NT2/D1 (cell line): ENCODE measurements at regions not wholly inside any gene's neighbourhood (a gene's known extent, or its start where the extent isn't known, plus 50 kb on each side); places are given as distances from the start of the nearest gene placed in this dataset.

Experiments
- DNase-seq: peaks from one replicate; pipeline ENCODE4 v3.0.0-alpha.2; 2011; ENCODE audit warnings: low read depth, low spot score
- H3K27me3 ChIP-seq: 2 replicates; pipeline ENCODE4 v1.6.0; 2011; ENCODE audit warnings: mild to moderate bottlenecking; ENCODE audit not compliant: insufficient read length, insufficient read depth
- H3K36me3 ChIP-seq: 2 replicates; pipeline ENCODE4 v1.6.1; 2011; ENCODE audit warnings: mild to moderate bottlenecking, low read length, mixed read lengths; ENCODE audit not compliant: insufficient read depth, insufficient read length
- H3K4me1 ChIP-seq: 2 replicates; pipeline ENCODE4 v1.5.1; 2011; ENCODE audit not compliant: insufficient read depth, insufficient read length
- H3K4me3 ChIP-seq: 2 replicates; pipeline ENCODE4 v1.5.1; 2011; ENCODE audit warnings: low read depth; ENCODE audit not compliant: insufficient read length
- H3K9ac ChIP-seq: 2 replicates; pipeline ENCODE4 v1.6.0; 2011; ENCODE audit warnings: low read depth; ENCODE audit not compliant: insufficient read length
- H3K9me3 ChIP-seq: 2 replicates; pipeline ENCODE4 v1.5.1; 2011; ENCODE audit warnings: mild to moderate bottlenecking, low read length; ENCODE audit not compliant: insufficient read depth
- SUZ12 ChIP-seq: IDR thresholded peaks from 2 replicates; pipeline ENCODE4 v1.6.1; 2011; ENCODE audit not compliant: insufficient read length, insufficient read depth; ENCODE audit errors: extremely low read depth
- YY1 ChIP-seq: IDR thresholded peaks from 2 replicates; pipeline ENCODE4 v1.6.1; 2011; ENCODE audit not compliant: insufficient read length, insufficient read depth
- ZNF274 ChIP-seq: IDR thresholded peaks from 2 replicates; pipeline ENCODE4 v1.6.1; 2011; ENCODE audit warnings: mild to moderate bottlenecking, low read depth, low read length

DNA sequence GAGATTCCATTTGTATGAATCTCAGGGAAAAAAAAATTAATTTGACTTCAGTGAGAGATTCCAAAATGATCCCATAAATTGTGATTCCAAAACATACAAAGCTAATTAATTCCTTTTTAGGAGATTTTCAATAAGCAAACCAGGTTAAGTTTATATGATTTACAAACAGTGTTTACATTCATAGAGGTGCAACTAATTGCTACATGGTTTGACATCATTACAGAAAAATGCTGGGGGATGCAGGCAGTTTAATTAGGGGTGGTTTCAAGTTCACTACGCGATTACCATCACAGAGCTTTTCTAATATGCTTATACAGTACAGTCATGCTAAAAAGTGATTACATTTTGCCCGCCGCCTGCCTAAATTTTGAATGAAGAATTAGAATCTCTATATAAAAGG lies 143.2 kb upstream of the MGMT start:
- Histone ChIP-seq H3K9ac (no peak overlapping the region), H3K27me3 (no peaks in the 10 kb centered on the region), H3K9me3 (peaks cover 6% of the 10 kb centered on the region; the same call in 1 of the 2 replicates), H3K4me1 (no peaks in the 10 kb centered on the region), H3K4me3 (no peak overlapping the region), H3K36me3 (no peaks in the 10 kb centered on the region)
- no peak for TF ChIP-seq ZNF274
- no peak for TF ChIP-seq SUZ12
- no peak for TF ChIP-seq YY1
- DNase-seq: no peak

DNA sequence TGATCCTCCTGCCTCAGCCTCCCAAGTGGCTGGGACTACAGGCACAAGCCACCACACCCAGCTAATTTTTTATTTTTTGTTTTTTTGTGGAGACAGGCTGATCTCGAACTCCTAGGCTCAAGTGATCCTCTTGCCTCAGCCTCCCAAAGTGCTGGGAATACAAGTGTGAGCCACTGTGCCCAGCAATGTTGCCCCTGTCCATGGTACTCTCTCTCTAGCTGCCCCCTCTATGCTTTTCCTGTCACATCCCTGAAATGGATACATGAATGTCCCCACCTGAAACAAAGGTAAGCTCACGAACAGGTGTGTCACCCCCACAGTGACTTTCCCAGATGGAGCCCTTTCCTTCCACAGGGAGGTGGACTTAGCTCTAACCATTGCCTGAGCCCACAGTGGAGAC lies 141.1 kb upstream of the MGMT start:
- Histone ChIP-seq H3K4me1 (no peaks in the 10 kb centered on the region), H3K9ac (no peak overlapping the region), H3K27me3 (no peaks in the 10 kb centered on the region), H3K36me3 (no peaks in the 10 kb centered on the region), H3K4me3 (no peak overlapping the region), H3K9me3 (0 out of 2 replicates have a peak, but pooled peaks cover 1% of the 10 kb centered on the region)
- TF ChIP-seq SUZ12 (no peak), YY1 (no peak), ZNF274 (no peak)
- DNase-seq: no peak

DNA sequence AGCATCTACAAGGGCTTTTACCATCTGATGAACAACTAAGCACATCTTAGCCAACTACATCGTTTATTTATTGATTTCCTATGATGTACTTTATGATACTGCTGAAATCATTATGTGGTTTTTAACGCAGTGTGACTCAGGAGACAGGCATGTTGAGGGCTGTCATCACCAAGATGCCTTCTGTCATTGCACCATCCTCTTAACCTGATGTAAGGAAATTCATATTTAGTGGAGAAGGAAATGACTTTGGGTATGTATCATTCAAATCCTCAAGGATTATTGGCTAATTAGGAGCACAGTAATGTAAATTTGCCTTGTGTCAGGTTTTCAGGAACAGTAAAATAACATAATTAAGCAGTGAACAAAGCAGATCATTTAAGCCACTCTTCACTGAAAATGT lies 138.5 kb upstream of the MGMT start:
- Histone ChIP-seq H3K9me3 (no peaks in the 10 kb centered on the region), H3K4me1 (no peaks in the 10 kb centered on the region), H3K4me3 (no peak overlapping the region), H3K36me3 (no peaks in the 10 kb centered on the region), H3K27me3 (no peaks in the 10 kb centered on the region), H3K9ac (no peak overlapping the region)
- TF ChIP-seq ZNF274: no peak
- no peak for DNase-seq

DNA sequence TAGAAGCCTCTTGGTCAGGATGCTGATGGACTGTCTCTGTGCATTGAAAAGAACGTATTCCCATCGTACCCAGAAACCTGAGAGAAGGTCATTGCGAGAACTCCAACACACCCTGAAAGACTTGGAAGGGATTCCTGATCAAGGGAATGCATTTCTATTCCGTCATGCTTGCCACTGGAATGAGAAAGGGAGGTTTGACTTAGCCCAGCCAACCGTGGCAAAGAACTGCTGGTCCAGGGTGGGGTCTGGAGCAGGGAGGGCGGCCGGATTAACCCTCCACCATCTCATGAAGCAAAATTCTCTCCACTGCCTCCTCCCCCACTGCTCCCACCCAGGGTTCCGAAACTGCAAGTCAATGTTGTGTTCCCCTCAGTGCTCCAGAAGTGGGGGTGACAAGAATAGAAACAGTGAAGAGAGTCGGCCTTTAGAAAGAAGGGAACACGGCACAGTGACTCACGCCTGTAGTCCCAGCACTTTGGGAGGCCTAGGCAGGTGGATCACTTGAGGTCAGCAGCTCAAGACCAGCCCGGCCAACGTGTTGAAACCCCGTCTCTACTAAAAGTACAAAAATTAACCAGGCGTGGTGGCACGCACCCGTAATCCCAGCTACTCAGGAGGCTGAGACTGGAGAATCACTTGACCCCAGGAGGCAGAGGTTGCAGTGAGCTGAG lies 137.5 kb upstream of the MGMT start:
- TF ChIP-seq YY1: no peak
- TF ChIP-seq SUZ12: no peak
- no peak for TF ChIP-seq ZNF274
- Histone ChIP-seq H3K9ac (no peak overlapping the region), H3K4me3 (no peak overlapping the region), H3K27me3 (no peaks in the 10 kb centered on the region), H3K9me3 (no peaks in the 10 kb centered on the region), H3K4me1 (no peaks in the 10 kb centered on the region), H3K36me3 (no peaks in the 10 kb centered on the region)
- no peak for DNase-seq

DNA sequence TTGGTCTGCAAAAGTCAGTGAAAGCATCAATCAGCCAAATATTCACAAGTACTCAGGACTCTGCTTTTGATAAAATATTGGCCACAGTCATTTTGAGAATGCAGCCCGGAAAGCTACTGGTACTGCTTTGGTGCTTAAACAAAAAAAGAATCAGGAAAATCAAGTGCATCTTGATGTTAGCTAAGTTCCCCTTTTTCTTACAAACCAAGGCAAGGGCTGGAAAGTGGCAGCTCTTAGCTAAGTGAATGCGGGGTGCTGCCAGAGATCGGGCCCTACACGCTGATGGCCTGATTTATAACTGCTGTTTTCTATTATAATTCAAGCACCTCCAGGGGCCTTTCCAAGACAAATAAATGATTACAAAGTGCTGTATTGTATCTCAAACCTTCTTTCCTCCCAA lies 136.8 kb upstream of the MGMT start:
- H3K36me3 ChIP-seq: no peaks in the 10 kb centered on the region
- no peak for DNase-seq
- no peak overlapping the region for H3K9ac ChIP-seq
- TF ChIP-seq SUZ12 (no peak), ZNF274 (no peak), YY1 (no peak)
- no peaks in the 10 kb centered on the region for H3K4me1 ChIP-seq
- H3K9me3 ChIP-seq: no peaks in the 10 kb centered on the region
- no peaks in the 10 kb centered on the region for H3K27me3 ChIP-seq
- no peak overlapping the region for H3K4me3 ChIP-seq

DNA sequence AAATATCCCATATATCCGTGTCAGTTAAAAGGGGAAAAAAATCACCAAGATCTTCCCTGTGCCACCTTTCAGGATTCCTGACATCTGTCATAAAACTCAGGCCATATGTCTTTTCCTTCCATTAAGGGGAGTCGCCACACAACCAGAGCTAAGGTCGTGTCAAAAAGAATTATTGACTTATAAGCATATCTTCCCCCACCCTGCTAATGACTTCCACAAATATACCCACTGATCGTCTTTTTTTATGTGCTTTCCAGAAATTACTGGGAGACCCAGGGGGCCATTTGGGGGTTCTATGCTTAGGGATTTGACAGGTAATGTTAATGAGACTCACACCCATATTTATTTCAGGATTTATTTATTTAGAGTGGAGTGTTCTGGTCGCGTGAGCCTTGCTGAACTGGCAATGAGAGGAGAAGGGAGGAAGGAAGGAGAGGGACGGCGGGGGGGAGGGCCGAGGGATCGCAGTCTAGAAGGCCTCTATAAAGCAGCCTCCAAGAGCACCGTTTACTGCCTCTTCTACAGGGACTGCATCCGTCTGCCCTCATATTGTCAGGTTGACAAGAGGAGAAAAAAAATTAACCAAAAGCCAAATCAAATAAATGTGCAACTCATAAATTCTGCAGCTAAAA lies 135.7 kb upstream of the MGMT start:
- Histone ChIP-seq H3K36me3 (no peaks in the 10 kb centered on the region), H3K4me3 (no peak overlapping the region), H3K9me3 (no peaks in the 10 kb centered on the region), H3K27me3 (no peaks in the 10 kb centered on the region), H3K9ac (no peak overlapping the region), H3K4me1 (no peaks in the 10 kb centered on the region)
- DNase-seq: no peak
- TF ChIP-seq ZNF274 (no peak), SUZ12 (no peak), YY1 (no peak)

DNA sequence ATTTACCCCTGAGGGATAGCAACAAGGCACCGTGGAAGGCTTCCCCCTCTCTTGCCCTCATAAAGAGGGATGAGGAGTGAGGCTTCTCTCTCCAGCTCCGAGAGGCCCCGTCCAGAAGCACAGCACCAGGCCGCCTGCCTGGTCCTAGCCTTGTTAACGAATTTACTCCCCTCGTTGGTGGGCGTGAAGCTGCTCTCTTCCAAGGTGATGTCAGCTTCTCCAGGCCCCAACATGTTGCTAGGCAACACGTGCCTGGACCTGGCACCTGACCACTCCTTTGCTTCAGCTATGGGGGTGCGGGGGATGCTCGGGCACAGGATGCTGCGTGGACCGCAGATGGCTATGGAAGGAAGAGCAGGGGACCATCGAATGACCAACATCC lies 135.2 kb upstream of the MGMT start:
- TF ChIP-seq SUZ12 (no peak), ZNF274 (no peak), YY1 (no peak)
- H3K9ac ChIP-seq: no peak overlapping the region
- H3K36me3 ChIP-seq: no peaks in the 10 kb centered on the region
- H3K9me3 ChIP-seq: no peaks in the 10 kb centered on the region
- no peak for DNase-seq
- no peaks in the 10 kb centered on the region for H3K4me1 ChIP-seq
- H3K4me3 ChIP-seq: no peak overlapping the region
- H3K27me3 ChIP-seq: no peaks in the 10 kb centered on the region
